ENCODE measurements at regions not wholly inside any gene's neighbourhood (a gene's known extent, or its start where the extent isn't known, plus 50 kb on each side); places are given as distances from the start of the nearest gene placed in this dataset.
A peak's percentile ranks its signal among the peaks of the same experiment; 100 is the strongest.

DNA sequence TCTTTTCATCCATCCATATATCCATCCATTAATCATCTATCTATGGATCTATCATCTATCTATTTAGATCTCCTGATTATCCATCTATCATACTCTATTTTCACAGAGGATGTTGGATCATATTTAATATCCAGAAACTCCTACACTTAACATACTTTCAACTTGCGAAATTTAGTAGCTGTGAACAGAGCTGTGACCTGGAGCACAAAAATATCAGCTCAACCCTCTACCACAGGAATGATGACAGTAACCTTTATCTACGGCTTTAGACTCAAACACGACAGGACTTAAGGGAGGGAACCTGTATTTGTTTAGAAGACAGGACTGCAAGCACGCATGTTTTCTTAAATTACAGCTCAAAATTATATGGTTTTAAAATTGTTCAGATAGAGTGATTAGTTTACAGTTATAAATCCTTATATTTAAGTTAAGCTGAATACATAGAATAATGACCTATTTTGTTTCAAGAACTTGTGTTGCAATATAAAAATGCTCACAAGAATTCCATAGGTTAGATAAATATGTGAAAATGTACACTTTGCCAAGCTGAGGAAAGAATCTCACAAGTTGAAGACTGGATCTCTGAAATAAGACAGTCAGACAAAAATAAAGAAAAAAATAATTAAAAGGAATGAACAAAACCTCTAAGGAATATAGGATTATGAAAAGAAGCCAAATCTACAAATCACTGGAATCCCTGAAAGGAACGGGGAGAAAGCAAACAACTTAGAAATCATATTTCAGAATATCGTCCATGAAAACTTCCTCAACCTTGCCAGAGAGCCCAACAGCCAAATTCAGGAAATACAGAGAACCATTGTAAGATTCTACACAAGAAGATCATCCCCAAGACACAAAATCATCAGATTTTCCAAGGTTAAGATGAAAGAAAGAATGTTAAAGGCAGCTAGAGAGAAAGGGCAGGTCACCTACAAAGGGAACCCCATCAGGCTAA, 142.0 kb downstream of the COL6A3 start:
- DNase-seq: peak; percentile 66

Measured in fibroblast of skin of abdomen (primary cell).